Thyroid gland (tissue), 4 donors: ENCODE measurements at regions not wholly inside any gene's neighbourhood (a gene's known extent, or its start where the extent isn't known, plus 50 kb on each side); places are given as distances from the start of the nearest gene placed in this dataset.

Experiments used
- CTCF ChIP-seq, 6 experiments: fragments of 200-600 bp in 3 of 6; fragments of 450-650 bp in 3 of 6; sonication (generic) in 3 of 6; IDR thresholded peaks; one replicate each; pipeline ENCODE4 v1.5.1; 2016 to 2019; ENCODE audit warnings: antibody characterized with exemption in 6 of 6, mild to moderate bottlenecking in 2 of 6, inconsistent platforms in 1 of 6, moderate library complexity in 1 of 6
- POLR2A ChIP-seq, 2 donors: fragments of 450-650 bp; IDR thresholded peaks; one replicate each; pipeline ENCODE4 v1.6.1; 2017; ENCODE audit warnings: antibody characterized with exemption in 2 of 2, mild to moderate bottlenecking in 2 of 2, moderate library complexity in 1 of 2

DNA sequence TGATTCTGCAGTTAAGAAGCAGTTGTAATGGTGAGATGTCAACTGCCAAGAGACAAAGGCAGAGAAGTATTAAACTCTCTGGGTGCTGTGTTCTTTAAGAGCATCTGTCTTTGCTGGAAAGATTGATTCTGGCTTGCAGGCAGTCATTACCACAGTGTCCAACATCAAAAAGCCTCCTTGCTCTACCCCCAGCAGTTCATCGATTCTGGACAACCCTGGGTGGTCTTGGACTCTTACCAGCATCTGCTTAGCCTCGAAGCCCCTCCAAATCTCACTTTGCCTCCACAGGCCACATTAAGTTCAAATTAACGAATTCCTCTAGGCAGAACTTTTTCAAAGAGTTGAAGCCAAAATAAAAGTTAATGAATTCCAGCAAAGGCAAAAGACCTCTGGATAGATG, 1061.4 kb downstream of the TSN start:
- no peak for TF ChIP-seq CTCF (IDR thresholded peaks at IDR 0.05)
- no peak for TF ChIP-seq POLR2A (IDR thresholded peaks at IDR 0.05)
